Thyroid gland (tissue), 4 donors: ENCODE measurements at regions not wholly inside any gene's neighbourhood (a gene's known extent, or its start where the extent isn't known, plus 50 kb on each side); places are given as distances from the start of the nearest gene placed in this dataset.
"Not testable (repeated sequence)": the region's sequence is repeated elsewhere in the genome, so short reads cannot be mapped to it uniquely, and the experiment has no call there.

Source experiments
- POLR2A ChIP-seq, 2 donors: fragments of 450-650 bp; IDR thresholded peaks; one replicate each; pipeline ENCODE4 v1.6.1; 2017; ENCODE audit warnings: antibody characterized with exemption in 2 of 2, mild to moderate bottlenecking in 2 of 2, moderate library complexity in 1 of 2
- TF ChIP-seq, protein P1 (sequence below), 6 experiments: fragments of 200-600 bp in 3 of 6; fragments of 450-650 bp in 3 of 6; sonication (generic) in 3 of 6; IDR thresholded peaks; one replicate each; pipeline ENCODE4 v1.5.1; 2016 to 2019; ENCODE audit warnings: antibody characterized with exemption in 6 of 6, mild to moderate bottlenecking in 2 of 6, inconsistent platforms in 1 of 6, moderate library complexity in 1 of 6

DNA sequence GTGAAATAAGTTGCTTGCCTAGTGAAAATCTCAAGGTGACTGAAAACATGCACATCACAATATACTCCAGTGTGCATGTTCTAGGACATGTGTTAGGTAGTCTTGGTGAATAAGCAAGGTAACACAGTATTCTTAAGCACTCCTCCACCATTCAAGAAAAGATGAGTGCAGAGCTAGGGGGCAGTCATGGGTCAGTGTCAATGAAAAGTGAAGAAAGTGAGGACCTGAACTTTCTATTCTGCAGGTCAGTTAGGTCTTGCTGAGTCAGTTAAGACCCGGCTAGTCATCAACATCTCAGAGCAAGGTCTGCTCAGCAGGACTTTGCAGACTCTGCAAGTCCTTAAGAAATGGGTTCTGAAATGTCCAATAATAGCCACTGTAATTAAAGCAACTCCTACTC, 82.6 kb upstream of the POMZP3 start:
- TF ChIP-seq POLR2A (IDR thresholded peaks at IDR 0.05) = not testable (repeated sequence)
- TF ChIP-seq, protein P1, sequence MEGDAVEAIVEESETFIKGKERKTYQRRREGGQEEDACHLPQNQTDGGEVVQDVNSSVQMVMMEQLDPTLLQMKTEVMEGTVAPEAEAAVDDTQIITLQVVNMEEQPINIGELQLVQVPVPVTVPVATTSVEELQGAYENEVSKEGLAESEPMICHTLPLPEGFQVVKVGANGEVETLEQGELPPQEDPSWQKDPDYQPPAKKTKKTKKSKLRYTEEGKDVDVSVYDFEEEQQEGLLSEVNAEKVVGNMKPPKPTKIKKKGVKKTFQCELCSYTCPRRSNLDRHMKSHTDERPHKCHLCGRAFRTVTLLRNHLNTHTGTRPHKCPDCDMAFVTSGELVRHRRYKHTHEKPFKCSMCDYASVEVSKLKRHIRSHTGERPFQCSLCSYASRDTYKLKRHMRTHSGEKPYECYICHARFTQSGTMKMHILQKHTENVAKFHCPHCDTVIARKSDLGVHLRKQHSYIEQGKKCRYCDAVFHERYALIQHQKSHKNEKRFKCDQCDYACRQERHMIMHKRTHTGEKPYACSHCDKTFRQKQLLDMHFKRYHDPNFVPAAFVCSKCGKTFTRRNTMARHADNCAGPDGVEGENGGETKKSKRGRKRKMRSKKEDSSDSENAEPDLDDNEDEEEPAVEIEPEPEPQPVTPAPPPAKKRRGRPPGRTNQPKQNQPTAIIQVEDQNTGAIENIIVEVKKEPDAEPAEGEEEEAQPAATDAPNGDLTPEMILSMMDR (IDR thresholded peaks at IDR 0.05) = not testable (repeated sequence)
